ENCODE measurements at regions not wholly inside any gene's neighbourhood (a gene's known extent, or its start where the extent isn't known, plus 50 kb on each side); places are given as distances from the start of the nearest gene placed in this dataset.

GRCh38 chr3:168878655-168879054 is 782.9 kb upstream of the GOLIM4 start:
- H3K36me3 Mint-ChIP-seq (ENCODE audit: low read depth) = no peaks in the 10 kb centered on the region
- H3K9me3 Mint-ChIP-seq = no peaks in the 10 kb centered on the region
- DNase-seq = no peak
- intact Hi-C loops (cut with micrococcal nuclease) = no loop called here
- CTCF ChIA-PET = interaction anchor here (1.1 kb wide), 1 partner anchor 13 kb away, joined by 3 read pairs; no protein-coding TSS in a partner anchor
- no peaks in the 10 kb centered on the region for H3K27me3 Mint-ChIP-seq (ENCODE audit: low read depth)
- no peak overlapping the region for H3K4me3 Mint-ChIP-seq
- no peak overlapping the region for H3K27ac Mint-ChIP-seq
- no peaks in the 10 kb centered on the region for H3K4me1 Mint-ChIP-seq (ENCODE audit: low read depth)

GRCh38 chr3:168877899-168878298 is 782.2 kb upstream of the GOLIM4 start:
- no peaks in the 10 kb centered on the region for H3K4me1 Mint-ChIP-seq (ENCODE audit: low read depth)
- no peaks in the 10 kb centered on the region for H3K27me3 Mint-ChIP-seq (ENCODE audit: low read depth)
- intact Hi-C loops (cut with micrococcal nuclease) = no loop called here
- no peak for DNase-seq
- H3K27ac Mint-ChIP-seq = no peak overlapping the region
- H3K36me3 Mint-ChIP-seq (ENCODE audit: low read depth) = no peaks in the 10 kb centered on the region
- no peak overlapping the region for H3K4me3 Mint-ChIP-seq
- no peaks in the 10 kb centered on the region for H3K9me3 Mint-ChIP-seq
- CTCF ChIA-PET = interaction anchor here (1.1 kb wide), 1 partner anchor 13 kb away, joined by 3 read pairs; no protein-coding TSS in a partner anchor

GRCh38 chr3:168876346-168877035 is 780.8 kb upstream of the GOLIM4 start:
- no peak overlapping the region for H3K27ac Mint-ChIP-seq
- no peaks in the 10 kb centered on the region for H3K9me3 Mint-ChIP-seq
- no peak for DNase-seq
- H3K27me3 Mint-ChIP-seq (ENCODE audit: low read depth) = no peaks in the 10 kb centered on the region
- H3K4me1 Mint-ChIP-seq (ENCODE audit: low read depth) = no peaks in the 10 kb centered on the region
- intact Hi-C loops (cut with micrococcal nuclease) = no loop called here
- H3K4me3 Mint-ChIP-seq = no peak overlapping the region
- CTCF ChIA-PET = no interaction called here
- no peaks in the 10 kb centered on the region for H3K36me3 Mint-ChIP-seq (ENCODE audit: low read depth)

GRCh38 chr3:168872826-168873225 is 777.1 kb upstream of the GOLIM4 start:
- Mint-ChIP-seq H3K27ac (no peak overlapping the region), H3K27me3 (ENCODE audit: low read depth) (no peaks in the 10 kb centered on the region), H3K4me1 (ENCODE audit: low read depth) (no peaks in the 10 kb centered on the region), H3K4me3 (no peak overlapping the region), H3K9me3 (no peaks in the 10 kb centered on the region), H3K36me3 (ENCODE audit: low read depth) (no peaks in the 10 kb centered on the region)
- DNase-seq = no peak
- CTCF ChIA-PET = no interaction called here
- intact Hi-C loops (cut with micrococcal nuclease) = no loop called here

GRCh38 chr3:168870892-168871291 is 775.2 kb upstream of the GOLIM4 start:
- CTCF ChIA-PET = no interaction called here
- Mint-ChIP-seq H3K27ac (no peak overlapping the region), H3K27me3 (ENCODE audit: low read depth) (no peaks in the 10 kb centered on the region), H3K9me3 (no peaks in the 10 kb centered on the region), H3K4me3 (no peak overlapping the region), H3K4me1 (ENCODE audit: low read depth) (no peaks in the 10 kb centered on the region), H3K36me3 (ENCODE audit: low read depth) (no peaks in the 10 kb centered on the region)
- intact Hi-C loops (cut with micrococcal nuclease) = no loop called here
- DNase-seq = no peak

- Mint-ChIP-seq H3K4me3 (no peak overlapping the region), H3K27ac (no peak overlapping the region), H3K9me3 (no peaks in the 10 kb centered on the region), H3K27me3 (ENCODE audit: low read depth) (no peaks in the 10 kb centered on the region), H3K36me3 (ENCODE audit: low read depth) (no peaks in the 10 kb centered on the region), H3K4me1 (ENCODE audit: low read depth) (no peaks in the 10 kb centered on the region)
- CTCF ChIA-PET = interaction anchor here (0.6 to 1.4 kb wide), 6 partner anchors 10 to 880 kb away, joined by 3 to 5 read pairs (median 4); no protein-coding TSS in a partner anchor
- DNase-seq = no peak
- intact Hi-C loops (cut with micrococcal nuclease) = loop anchor here (1.0 to 2.0 kb wide), 3 partner anchors 284 to 879 kb away; no protein-coding TSS in a partner anchor
These were observed 769.4 kb upstream of the GOLIM4 start for GRCh38 chr3:168865022-168865551.

- Mint-ChIP-seq H3K4me1 (ENCODE audit: low read depth) (no peaks in the 10 kb centered on the region), H3K27ac (no peak overlapping the region), H3K4me3 (no peak overlapping the region), H3K27me3 (ENCODE audit: low read depth) (no peaks in the 10 kb centered on the region), H3K9me3 (no peaks in the 10 kb centered on the region), H3K36me3 (ENCODE audit: low read depth) (no peaks in the 10 kb centered on the region)
- CTCF ChIA-PET = interaction anchor here (0.6 to 1.4 kb wide), 4 partner anchors 9 to 484 kb away, joined by 3 to 5 read pairs (median 4); no protein-coding TSS in a partner anchor
- DNase-seq = no peak
- intact Hi-C loops (cut with micrococcal nuclease) = loop anchor here (1.0 to 2.0 kb wide), 3 partner anchors 284 to 880 kb away; no protein-coding TSS in a partner anchor
These were observed 768.6 kb upstream of the GOLIM4 start for GRCh38 chr3:168864107-168865021.

GRCh38 chr3:168863561-168863960 is 767.8 kb upstream of the GOLIM4 start:
- Mint-ChIP-seq H3K27ac (no peak overlapping the region), H3K4me3 (no peak overlapping the region), H3K36me3 (ENCODE audit: low read depth) (no peaks in the 10 kb centered on the region), H3K4me1 (ENCODE audit: low read depth) (no peaks in the 10 kb centered on the region), H3K9me3 (no peaks in the 10 kb centered on the region), H3K27me3 (ENCODE audit: low read depth) (no peaks in the 10 kb centered on the region)
- DNase-seq = no peak
- intact Hi-C loops (cut with micrococcal nuclease) = no loop called here
- CTCF ChIA-PET = no interaction called here

- CTCF ChIA-PET = no interaction called here
- H3K4me1 Mint-ChIP-seq (ENCODE audit: low read depth) = no peaks in the 10 kb centered on the region
- no peaks in the 10 kb centered on the region for H3K9me3 Mint-ChIP-seq
- no peak overlapping the region for H3K27ac Mint-ChIP-seq
- intact Hi-C loops (cut with micrococcal nuclease) = no loop called here
- H3K4me3 Mint-ChIP-seq = no peak overlapping the region
- no peaks in the 10 kb centered on the region for H3K36me3 Mint-ChIP-seq (ENCODE audit: low read depth)
- DNase-seq = no peak
- H3K27me3 Mint-ChIP-seq (ENCODE audit: low read depth) = peaks cover 2% of the 10 kb centered on the region
These were observed 766.7 kb upstream of the GOLIM4 start for GRCh38 chr3:168862466-168862865.

- DNase-seq = no peak
- no peak overlapping the region for H3K27ac Mint-ChIP-seq
- no peaks in the 10 kb centered on the region for H3K36me3 Mint-ChIP-seq (ENCODE audit: low read depth)
- H3K9me3 Mint-ChIP-seq = peaks cover 2% of the 10 kb centered on the region
- H3K4me3 Mint-ChIP-seq = no peak overlapping the region
- intact Hi-C loops (cut with micrococcal nuclease) = no loop called here
- H3K27me3 Mint-ChIP-seq (ENCODE audit: low read depth) = peaks cover 2% of the 10 kb centered on the region
- no peaks in the 10 kb centered on the region for H3K4me1 Mint-ChIP-seq (ENCODE audit: low read depth)
- CTCF ChIA-PET = no interaction called here
These were observed 764.9 kb upstream of the GOLIM4 start for GRCh38 chr3:168860592-168860991.

- Mint-ChIP-seq H3K27ac (no peak overlapping the region), H3K27me3 (ENCODE audit: low read depth) (peaks cover 2% of the 10 kb centered on the region), H3K4me1 (ENCODE audit: low read depth) (no peaks in the 10 kb centered on the region), H3K9me3 (peaks cover 2% of the 10 kb centered on the region), H3K36me3 (ENCODE audit: low read depth) (no peaks in the 10 kb centered on the region), H3K4me3 (no peak overlapping the region)
- CTCF ChIA-PET = no interaction called here
- no peak for DNase-seq
- intact Hi-C loops (cut with micrococcal nuclease) = no loop called here
These were observed 764.3 kb upstream of the GOLIM4 start for GRCh38 chr3:168860028-168860427.

- CTCF ChIA-PET = no interaction called here
- H3K4me3 Mint-ChIP-seq = no peak overlapping the region
- intact Hi-C loops (cut with micrococcal nuclease) = no loop called here
- no peaks in the 10 kb centered on the region for H3K36me3 Mint-ChIP-seq (ENCODE audit: low read depth)
- DNase-seq = no peak
- no peak overlapping the region for H3K27ac Mint-ChIP-seq
- H3K4me1 Mint-ChIP-seq (ENCODE audit: low read depth) = no peaks in the 10 kb centered on the region
- H3K27me3 Mint-ChIP-seq (ENCODE audit: low read depth) = peaks cover 2% of the 10 kb centered on the region
- H3K9me3 Mint-ChIP-seq = peaks cover 2% of the 10 kb centered on the region
These were observed 763.9 kb upstream of the GOLIM4 start for GRCh38 chr3:168859574-168859973.

All from activated naive CD4-positive, alpha-beta T cell treated with anti-CD3 and anti-CD28 coated beads for 36 hours (primary cell).